Esophagus squamous epithelium (tissue), 5 donors: ENCODE measurements at regions not wholly inside any gene's neighbourhood (a gene's known extent, or its start where the extent isn't known, plus 50 kb on each side); places are given as distances from the start of the nearest gene placed in this dataset.

Experiments
- DNase-seq: peaks from one replicate; lab custom pipeline; 2025; lab: John Stamatoyannopoulos, UW
- H3K27ac ChIP-seq, 4 donors: fragments of 200-600 bp; sonication (generic); one replicate each; pipeline ENCODE4 v1.5.1; 2016 to 2019; ENCODE audit warnings: mild to moderate bottlenecking in 1 of 4
- H3K27me3 ChIP-seq, 4 donors: fragments of 200-600 bp; sonication (generic); 1 replicate in 3 of 4; 2 replicates in 1 of 4; pipeline versions ENCODE4 v1.5.1 to v1.6.0; 2017 to 2021; ENCODE audit warnings: antibody characterized with exemption in 1 of 4
- H3K36me3 ChIP-seq, 3 donors: fragments of 200-600 bp; sonication (generic); one replicate each; pipeline ENCODE4 v1.5.1; 2016 to 2019
- H3K4me1 ChIP-seq, 3 donors: fragments of 200-600 bp; sonication (generic); one replicate each; pipeline ENCODE4 v1.5.1; 2017 to 2019
- H3K4me3 ChIP-seq, 4 donors: fragments of 200-600 bp; sonication (generic); 1 replicate in 3 of 4; 2 replicates in 1 of 4; pipeline ENCODE4 v1.5.1; 2016 to 2019; ENCODE audit warnings: mild to moderate bottlenecking in 2 of 4, moderate library complexity in 1 of 4
- H3K9me3 ChIP-seq, 3 donors: fragments of 200-600 bp; sonication (generic); one replicate each; pipeline ENCODE4 v1.5.1; 2016 to 2019
- POLR2A ChIP-seq, 4 donors: fragments of 450-650 bp; IDR thresholded peaks; one replicate each; pipeline ENCODE4 v1.6.1; 2017; ENCODE audit warnings: antibody characterized with exemption in 4 of 4, mild to moderate bottlenecking in 4 of 4, moderate library complexity in 3 of 4
- WGBS, 2 donors: methylation state at CpG; one replicate each; pipeline ENCODE4 v1.1.5; 2018; 5-methylcytosine and 5-hydroxymethylcytosine counted together
- intact Hi-C: fragments of 100-400 bp; cut with DNase I; formaldehyde crosslinking; loops from one replicate; pipeline ENCODE4 v1.15.0; 2022
- TF ChIP-seq, protein P1 (sequence below), 6 experiments: fragments of 450-650 bp in 4 of 6; fragments of 200-600 bp in 2 of 6; sonication (generic) in 2 of 6; IDR thresholded peaks; one replicate each; pipeline ENCODE4 v1.5.1; 2016 to 2019; ENCODE audit warnings: antibody characterized with exemption in 6 of 6, mild to moderate bottlenecking in 4 of 6, moderate library complexity in 4 of 6
- donor health status: DM: yes; HTN: yes; CAD: no.

DNA sequence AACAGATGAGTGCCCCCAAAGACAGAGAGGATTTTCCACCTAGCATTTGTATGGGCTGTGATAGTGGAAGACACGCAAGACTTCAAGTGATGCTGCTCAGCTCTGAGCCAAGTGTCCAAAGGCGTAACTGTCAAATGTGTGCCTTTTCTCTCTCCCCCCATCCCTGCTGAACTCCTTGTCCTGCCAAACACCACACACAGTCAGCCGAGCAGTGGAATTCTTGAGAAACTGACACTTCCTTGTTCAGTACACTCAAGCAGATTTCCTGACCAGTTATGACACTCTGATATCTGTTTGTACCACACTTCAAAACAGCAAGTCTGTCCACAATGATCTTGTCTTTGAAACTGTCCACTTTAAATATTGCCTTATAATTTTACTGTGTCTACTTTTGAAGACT is 166.4 kb downstream of the PIK3R1 start:
- H3K36me3 ChIP-seq, result no peaks in the 10 kb centered on the region
- H3K4me3 ChIP-seq, result no peak overlapping the region
- H3K9me3 ChIP-seq, result no peaks in the 10 kb centered on the region
- TF ChIP-seq POLR2A (IDR thresholded peaks at IDR 0.05), result no peak
- TF ChIP-seq, protein P1, sequence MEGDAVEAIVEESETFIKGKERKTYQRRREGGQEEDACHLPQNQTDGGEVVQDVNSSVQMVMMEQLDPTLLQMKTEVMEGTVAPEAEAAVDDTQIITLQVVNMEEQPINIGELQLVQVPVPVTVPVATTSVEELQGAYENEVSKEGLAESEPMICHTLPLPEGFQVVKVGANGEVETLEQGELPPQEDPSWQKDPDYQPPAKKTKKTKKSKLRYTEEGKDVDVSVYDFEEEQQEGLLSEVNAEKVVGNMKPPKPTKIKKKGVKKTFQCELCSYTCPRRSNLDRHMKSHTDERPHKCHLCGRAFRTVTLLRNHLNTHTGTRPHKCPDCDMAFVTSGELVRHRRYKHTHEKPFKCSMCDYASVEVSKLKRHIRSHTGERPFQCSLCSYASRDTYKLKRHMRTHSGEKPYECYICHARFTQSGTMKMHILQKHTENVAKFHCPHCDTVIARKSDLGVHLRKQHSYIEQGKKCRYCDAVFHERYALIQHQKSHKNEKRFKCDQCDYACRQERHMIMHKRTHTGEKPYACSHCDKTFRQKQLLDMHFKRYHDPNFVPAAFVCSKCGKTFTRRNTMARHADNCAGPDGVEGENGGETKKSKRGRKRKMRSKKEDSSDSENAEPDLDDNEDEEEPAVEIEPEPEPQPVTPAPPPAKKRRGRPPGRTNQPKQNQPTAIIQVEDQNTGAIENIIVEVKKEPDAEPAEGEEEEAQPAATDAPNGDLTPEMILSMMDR (IDR thresholded peaks at IDR 0.05), result no peak
- no peaks in the 10 kb centered on the region for H3K27me3 ChIP-seq
- peaks cover 0 to 71% (median 29%) of the 10 kb centered on the region in 3 donors for H3K4me1 ChIP-seq
- no peak for DNase-seq
- 56 to 65% methylated on average over 3 of the region's 3 CpGs for WGBS, 2 donors
- peak overlapping the region in 2 of 4 donors; percentile 45 to 65 for H3K27ac ChIP-seq
- intact Hi-C loops, result no loop called here

DNA sequence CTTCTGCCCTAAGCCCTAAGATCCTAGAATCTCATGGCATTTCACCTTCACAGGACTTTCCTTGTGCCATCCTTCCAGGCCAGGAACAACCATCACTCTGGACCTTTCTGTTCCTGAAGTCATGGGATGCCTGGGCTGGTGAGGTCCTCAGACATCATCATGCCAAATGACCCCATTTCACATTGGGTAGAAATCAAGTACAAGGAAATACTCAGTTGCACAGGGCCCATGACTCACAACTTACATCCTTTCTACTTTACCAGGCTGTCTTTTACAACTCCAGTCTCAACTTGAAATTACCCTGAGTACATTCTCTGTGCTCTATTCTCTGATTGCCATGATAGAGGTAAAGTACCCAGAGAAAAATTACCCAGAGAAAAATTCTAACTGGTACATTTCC is 167.1 kb downstream of the PIK3R1 start:
- no peak for TF ChIP-seq POLR2A (IDR thresholded peaks at IDR 0.05)
- TF ChIP-seq, protein P1 (IDR thresholded peaks at IDR 0.05), result no peak
- Histone ChIP-seq H3K36me3 (no peaks in the 10 kb centered on the region), H3K4me3 (no peak overlapping the region), H3K27me3 (no peaks in the 10 kb centered on the region), H3K27ac (peak overlapping the region in 1 of 4 donors; percentile 65), H3K4me1 (peaks cover 0 to 64% (median 24%) of the 10 kb centered on the region in 3 donors), H3K9me3 (no peaks in the 10 kb centered on the region)
- no peak for DNase-seq
- intact Hi-C loops, result no loop called here

DNA sequence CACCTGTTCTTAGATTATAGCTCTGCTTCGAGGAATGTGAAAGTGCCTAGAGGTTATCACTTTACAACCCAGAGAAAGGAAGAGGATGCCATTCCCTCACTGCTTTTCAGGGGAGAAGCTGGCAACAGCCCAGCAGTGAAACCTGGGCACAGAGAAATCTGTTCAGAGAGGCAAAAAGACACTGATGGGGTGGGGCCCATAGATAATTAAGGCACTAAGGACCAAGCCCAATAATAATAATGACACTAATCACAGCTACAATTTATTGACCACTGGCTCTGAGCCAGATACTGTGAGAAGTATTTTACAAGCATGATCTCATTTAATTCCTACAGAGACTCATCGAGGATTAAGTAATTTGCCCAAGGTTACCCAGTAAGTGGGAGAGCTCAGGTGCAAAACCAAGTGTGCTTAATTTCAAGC is 168.3 kb downstream of the PIK3R1 start:
- intact Hi-C loops, result no loop called here
- DNase-seq, result no peak
- H3K27ac ChIP-seq, result no peak overlapping the region
- no peaks in the 10 kb centered on the region for H3K27me3 ChIP-seq
- no peak for TF ChIP-seq POLR2A (IDR thresholded peaks at IDR 0.05)
- TF ChIP-seq, protein P1 (IDR thresholded peaks at IDR 0.05), result no peak
- H3K36me3 ChIP-seq, result no peaks in the 10 kb centered on the region
- H3K4me1 ChIP-seq, result peaks cover 0 to 53% (median 15%) of the 10 kb centered on the region in 3 donors
- no peaks in the 10 kb centered on the region for H3K9me3 ChIP-seq
- 58 to 72% methylated on average over 2 of the region's 2 CpGs for WGBS, 2 donors
- no peak overlapping the region for H3K4me3 ChIP-seq

DNA sequence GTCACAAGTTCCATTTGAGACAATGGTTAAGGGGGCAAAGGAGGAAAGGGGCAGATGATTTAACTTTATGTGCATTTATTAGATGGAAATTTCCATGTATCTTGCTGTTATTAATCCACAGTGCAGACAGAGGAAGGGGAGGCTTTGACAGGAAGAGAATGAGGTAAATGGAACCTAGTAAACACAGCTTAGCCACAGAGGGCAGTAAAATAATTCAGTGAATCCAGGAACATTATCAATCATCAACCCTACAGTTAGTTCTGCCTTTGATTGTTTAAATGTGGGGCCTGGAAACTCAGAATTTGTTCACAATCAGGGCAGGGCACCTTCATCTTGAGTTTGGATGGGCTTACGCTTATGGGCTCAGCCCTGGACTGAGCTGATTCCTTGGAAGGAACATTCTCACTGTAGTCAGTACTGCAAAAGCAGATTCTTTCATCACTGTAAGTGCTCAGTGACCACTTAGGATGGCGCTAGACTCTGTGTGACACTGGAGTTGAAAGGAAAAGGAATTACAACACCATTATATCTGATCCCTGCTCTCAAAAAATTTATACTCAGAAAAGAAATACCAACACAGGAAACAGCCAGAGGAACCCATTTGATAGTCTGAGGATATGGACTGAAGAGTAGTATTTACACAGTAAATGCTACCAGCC is 169.5 kb downstream of the PIK3R1 start:
- Histone ChIP-seq H3K4me3 (no peak overlapping the region), H3K36me3 (no peaks in the 10 kb centered on the region), H3K27ac (no peak overlapping the region), H3K4me1 (peaks cover 0 to 42% (median 8%) of the 10 kb centered on the region in 3 donors), H3K9me3 (no peaks in the 10 kb centered on the region), H3K27me3 (no peaks in the 10 kb centered on the region)
- DNase-seq, result no peak
- 90 to 91% methylated on average over 1 to 2 of the region's 2 CpGs for WGBS, 2 donors
- TF ChIP-seq, protein P1 (IDR thresholded peaks at IDR 0.05), result no peak
- no peak for TF ChIP-seq POLR2A (IDR thresholded peaks at IDR 0.05)
- intact Hi-C loops, result no loop called here

DNA sequence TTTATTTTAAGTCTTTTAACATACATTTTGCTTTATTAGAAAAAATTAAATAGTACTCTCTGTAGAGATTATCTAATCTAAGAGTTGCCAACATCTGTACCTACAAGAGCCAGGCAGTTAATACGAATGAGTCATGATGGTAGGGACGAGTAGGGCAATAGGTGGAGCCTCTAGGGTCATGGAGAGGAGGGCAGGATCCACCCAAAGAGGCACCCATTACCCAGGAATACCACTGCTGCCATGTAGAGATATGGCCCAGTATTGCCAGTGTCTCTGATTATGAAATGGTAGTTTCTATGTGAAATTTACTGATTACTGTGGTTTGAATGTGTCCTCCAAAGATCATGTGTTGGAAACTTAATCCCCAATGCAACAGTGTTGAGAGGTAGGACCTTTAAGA is 170.4 kb downstream of the PIK3R1 start:
- Histone ChIP-seq H3K36me3 (no peaks in the 10 kb centered on the region), H3K4me3 (no peak overlapping the region), H3K9me3 (no peaks in the 10 kb centered on the region), H3K27me3 (no peaks in the 10 kb centered on the region), H3K27ac (no peak overlapping the region), H3K4me1 (peaks cover 0 to 33% (median 2%) of the 10 kb centered on the region in 3 donors)
- no peak for TF ChIP-seq POLR2A (IDR thresholded peaks at IDR 0.05)
- TF ChIP-seq, protein P1 (IDR thresholded peaks at IDR 0.05), result no peak
- WGBS, 2 donors, result 54 to 71% methylated on average over 2 of the region's 2 CpGs
- intact Hi-C loops, result no loop called here
- DNase-seq, result no peak
